GM12878 (cell line): ENCODE measurements at regions not wholly inside any gene's neighbourhood (a gene's known extent, or its start where the extent isn't known, plus 50 kb on each side); places are given as distances from the start of the nearest gene placed in this dataset.

ENCODE experiments used
- ATAC-seq: fragments of 200-7000 bp; cut with Tn5 transposase; 3 replicates; pipeline ENCODE4 v1.9.1; 2020; ENCODE audit warnings: mild to moderate bottlenecking, moderate library complexity
- BruUV-seq: library from RNA; stranded (reverse); fragments of 400-500 nt; replicated peaks from 2 replicates; lab custom pipeline; 2021; lab: Mats Ljungman, UMichigan
- CTCF ChIA-PET: fragments of 300-600 bp; sonication (Branson Sonifier 250); formaldehyde crosslinking; extraction: SDS; loops from one replicate; lab custom pipeline; 2021; ENCODE audit warnings: inconsistent platforms; lab: Yijun Ruan, JAX
- POLR2A ChIA-PET: fragments of 350-600 bp; formaldehyde crosslinking; extraction: SDS; loops from one replicate; lab custom pipeline; 2021; ENCODE audit warnings: inconsistent platforms; lab: Charles Lee
- RAD21 ChIA-PET: fragments of 300-600 bp; sonication (Branson Sonifier 250); formaldehyde crosslinking; loops from one replicate; lab custom pipeline; 2023; ENCODE audit warnings: antibody characterized with exemption; ENCODE audit not compliant: unreplicated experiment; lab: Charles Lee
- SMC1A ChIA-PET: fragments of 300-600 bp; sonication (Branson Sonifier 250); formaldehyde crosslinking; loops from one replicate; lab custom pipeline; 2023; ENCODE audit not compliant: unreplicated experiment, uncharacterized antibody; lab: Charles Lee
- DNase-seq: peaks from one replicate; pipeline ENCODE4 v3.0.0-alpha.2; 2011; ENCODE audit warnings: low read depth, low spot score
- FAIRE-seq: peaks from 3 replicates; lab custom pipeline; 2011; peaks lifted over from hg19 to GRCh38; lab: Jason Lieb, UNC
- H2AFZ ChIP-seq: 2 replicates; pipeline ENCODE4 v1.6.0; 2011; ENCODE audit warnings: low read depth, low read length, control low read depth; ENCODE audit not compliant: control insufficient read depth
- H3K27ac ChIP-seq: 2 replicates; pipeline ENCODE4 v1.5.1; 2011; ENCODE audit warnings: control low read depth; ENCODE audit not compliant: control insufficient read depth, insufficient read depth
- H3K27me3 ChIP-seq, 2 experiments: replicated peaks in 1 of 2; 2 replicates each; pipeline versions ENCODE4 v1.6.0 to v1.6.1; 2011; ENCODE audit warnings: low read length in 1 of 2; ENCODE audit not compliant: control insufficient read depth in 2 of 2, insufficient read depth in 2 of 2
- H3K36me3 ChIP-seq, 2 experiments: 2 replicates each; pipeline ENCODE4 v1.5.1; 2011; ENCODE audit warnings: low read length in 1 of 2; ENCODE audit not compliant: control insufficient read depth in 2 of 2, insufficient read depth in 2 of 2
- H3K4me1 ChIP-seq: 2 replicates; pipeline ENCODE4 v1.6.1; 2011; ENCODE audit warnings: mild to moderate bottlenecking, low read length, moderate library complexity, mixed read lengths; ENCODE audit not compliant: control insufficient read depth, insufficient read depth
- H3K4me2 ChIP-seq: 2 replicates; pipeline ENCODE4 v1.6.0; 2011; ENCODE audit warnings: control low read depth; ENCODE audit not compliant: control insufficient read depth, insufficient read depth
- H3K4me3 ChIP-seq: fragments of 200-600 bp; sonication (generic); 2 replicates; pipeline ENCODE4 v1.5.1; 2016
- H3K79me2 ChIP-seq: 2 replicates; pipeline ENCODE4 v1.6.0; 2011; ENCODE audit warnings: low read length; ENCODE audit not compliant: control insufficient read depth, insufficient read depth
- H3K9ac ChIP-seq: 2 replicates; pipeline ENCODE4 v1.8.0; 2011; ENCODE audit warnings: low read length, control low read depth, mixed read lengths; ENCODE audit not compliant: control insufficient read depth, insufficient read depth
- H3K9me3 ChIP-seq: replicated peaks from 3 replicates; pipeline ENCODE4 v1.5.1; 2011; ENCODE audit warnings: mild to moderate bottlenecking, low read length; ENCODE audit not compliant: control insufficient read depth, insufficient read depth
- H4K20me1 ChIP-seq: 2 replicates; pipeline ENCODE4 v1.6.0; 2011; ENCODE audit not compliant: control insufficient read depth, insufficient read depth
- HDAC6 ChIP-seq: fragments of 200-600 bp; sonication (generic); IDR thresholded peaks from one replicate; pipeline ENCODE4 v1.8.0; 2017; ENCODE audit warnings: antibody characterized with exemption; ENCODE audit not compliant: unreplicated experiment
- JUND ChIP-seq: IDR thresholded peaks from 2 replicates; pipeline ENCODE4 v1.6.1; 2012; ENCODE audit warnings: low read depth, mild to moderate bottlenecking, low read length, improper control_type of control experiment, moderate library complexity
- MTA2 ChIP-seq: fragments of 450-650 bp; IDR thresholded peaks from 2 replicates; pipeline ENCODE4 v1.6.1; 2016; ENCODE audit warnings: low read depth, mild to moderate bottlenecking, moderate library complexity
- NKRF ChIP-seq: fragments of 450-650 bp; conservative IDR thresholded peaks from 2 replicates; pipeline ENCODE4 v1.6.1; 2017; ENCODE audit warnings: mild to moderate bottlenecking, moderate library complexity
- NR2C2 ChIP-seq: IDR thresholded peaks from 2 replicates; pipeline ENCODE4 v1.6.1; 2011; ENCODE audit warnings: borderline replicate concordance, low read depth; ENCODE audit not compliant: control insufficient read depth, insufficient read length
- RAD21 ChIP-seq: IDR thresholded peaks from 2 replicates; pipeline ENCODE4 v1.6.1; 2011; ENCODE audit warnings: mild to moderate bottlenecking, low read depth, low read length, moderate library complexity; ENCODE audit not compliant: insufficient read depth
- SKIL ChIP-seq: fragments of 450-650 bp; IDR thresholded peaks from 2 replicates; pipeline ENCODE4 v1.6.1; 2017; ENCODE audit warnings: mild to moderate bottlenecking, low read depth, inconsistent platforms; ENCODE audit not compliant: poor library complexity, severe bottlenecking
- SPI1 ChIP-seq: IDR thresholded peaks from 2 replicates; pipeline ENCODE4 v1.6.1; 2011; ENCODE audit warnings: low read depth, mild to moderate bottlenecking, low read length, moderate library complexity, borderline replicate concordance; ENCODE audit not compliant: insufficient read depth
- STAT3 ChIP-seq: IDR thresholded peaks from 2 replicates; pipeline ENCODE4 v1.6.1; 2011; ENCODE audit warnings: low read depth, low read length, improper control_type of control experiment
- TARDBP ChIP-seq: IDR thresholded peaks from 2 replicates; pipeline ENCODE4 v1.6.1; 2016; ENCODE audit warnings: borderline replicate concordance
- ZNF24 ChIP-seq: fragments of 450-650 bp; IDR thresholded peaks from 2 replicates; pipeline ENCODE4 v1.6.1; 2017; ENCODE audit warnings: antibody characterized with exemption, mild to moderate bottlenecking
- ZSCAN29 ChIP-seq: fragments of 450-650 bp; IDR thresholded peaks from 2 replicates; pipeline ENCODE4 v1.6.1; 2017; ENCODE audit warnings: mild to moderate bottlenecking, moderate library complexity
- WGBS: methylation state at CpG from one replicate; pipeline ENCODE4 v1.1.6; 2016; ENCODE audit warnings: low lambda C conversion rate; ENCODE audit not compliant: insufficient replicate concordance, insufficient coverage; ENCODE audit errors: missing lambda C conversion rate; 5-methylcytosine and 5-hydroxymethylcytosine counted together
- in situ Hi-C: fragments of 300-500 bp; cut with MboI; formaldehyde crosslinking; loops from 9 replicates; pipeline ENCODE4 v1.14.3; 2018; ENCODE audit warnings: mixed read lengths
- intact Hi-C: fragments of 100-400 bp; cut with micrococcal nuclease; formaldehyde crosslinking; loops from one replicate; pipeline ENCODE4 v1.14.2; 2022; ENCODE audit not compliant: unreplicated experiment
- TF ChIP-seq, protein P1 (sequence below), 3 experiments: IDR thresholded peaks in 2 of 3; conservative IDR thresholded peaks in 1 of 3; 2 replicates each; pipeline ENCODE4 v1.5.1; 2011; ENCODE audit warnings: low read depth in 3 of 3, low read length in 3 of 3, mild to moderate bottlenecking in 3 of 3, control low read depth in 2 of 3, moderate library complexity in 2 of 3, inconsistent platforms in 1 of 3, mixed read lengths in 1 of 3; ENCODE audit not compliant: control insufficient read depth in 2 of 3, insufficient read depth in 1 of 3; ENCODE audit errors: extremely low read depth in 1 of 3

DNA sequence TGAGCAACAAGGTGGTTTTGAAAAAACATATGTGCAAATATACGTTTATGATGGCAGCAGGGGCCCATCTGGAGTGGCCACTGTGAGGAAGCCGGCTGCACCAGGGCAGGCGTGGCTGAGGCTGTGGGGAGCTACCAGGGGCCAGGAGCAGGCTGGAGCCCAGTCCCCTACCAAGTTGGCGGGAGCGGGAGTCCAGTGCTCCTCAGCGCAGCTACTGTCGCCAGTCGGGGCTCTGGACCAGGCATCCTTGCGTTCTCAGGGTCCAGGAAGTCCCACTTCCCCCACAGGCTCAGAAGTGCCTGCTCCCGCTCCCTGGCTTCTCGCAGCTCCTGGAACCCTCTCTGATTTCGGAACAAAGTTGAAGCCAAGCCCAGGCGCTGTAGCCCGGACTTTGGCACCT, 1377.5 kb upstream of the FLRT2 start:
- no peaks in the 10 kb centered on the region for H3K9me3 ChIP-seq
- POLR2A ChIA-PET, result no interaction called here
- TF ChIP-seq ZNF24, result no peak
- TF ChIP-seq ZSCAN29, result no peak
- no peak for TF ChIP-seq TARDBP
- TF ChIP-seq, all 136 proteins: peak for 0
- H3K4me3 ChIP-seq, result no peak overlapping the region
- in situ Hi-C loops (no loop called here), intact Hi-C loops (no loop called here)
- no peak for ATAC-seq
- H3K27ac ChIP-seq, result no peak overlapping the region
- FAIRE-seq, result no peak
- H3K9ac ChIP-seq, result no peak overlapping the region
- BruUV-seq, result no TSS peak
- no peak overlapping the region for H3K4me2 ChIP-seq
- no peaks in the 10 kb centered on the region for H3K79me2 ChIP-seq
- SMC1A ChIA-PET, result no interaction called here
- RAD21 ChIA-PET, result no interaction called here
- no peaks in the 10 kb centered on the region for H3K27me3 ChIP-seq
- H3K36me3 ChIP-seq, result no peaks in the 10 kb centered on the region
- WGBS, result 56% methylated on average over 12 of the region's 14 CpGs
- no peaks in the 10 kb centered on the region for H3K4me1 ChIP-seq
- no peaks in the 10 kb centered on the region for H4K20me1 ChIP-seq
- no peak for DNase-seq
- no peak overlapping the region for H2AFZ ChIP-seq
- CTCF ChIA-PET, result no interaction called here

GRCh38 chr14:84162633-84163032, 1367.3 kb upstream of the FLRT2 start:
- Histone ChIP-seq H3K4me3 (no peak overlapping the region), H4K20me1 (no peaks in the 10 kb centered on the region), H2AFZ (no peak overlapping the region), H3K9ac (no peak overlapping the region), H3K27ac (no peak overlapping the region), H3K36me3 (no peaks in the 10 kb centered on the region), H3K27me3 (no peaks in the 10 kb centered on the region), H3K4me1 (no peaks in the 10 kb centered on the region), H3K79me2 (no peaks in the 10 kb centered on the region), H3K9me3 (no peaks in the 10 kb centered on the region), H3K4me2 (no peak overlapping the region)
- ChIA-PET CTCF (no interaction called here), SMC1A (no interaction called here), RAD21 (no interaction called here), POLR2A (no interaction called here)
- ATAC-seq (no peak), DNase-seq (no peak), FAIRE-seq (no peak)
- in situ Hi-C loops (no loop called here), intact Hi-C loops (no loop called here)
- WGBS, result 13% methylated on average over 2 of the region's 2 CpGs
- BruUV-seq, result no TSS peak
- TF ChIP-seq MTA2, result no peak
- TF ChIP-seq HDAC6, result no peak
- TF ChIP-seq JUND, result no peak
- TF ChIP-seq STAT3, result no peak
- TF ChIP-seq NR2C2, result no peak
- TF ChIP-seq, protein P1, sequence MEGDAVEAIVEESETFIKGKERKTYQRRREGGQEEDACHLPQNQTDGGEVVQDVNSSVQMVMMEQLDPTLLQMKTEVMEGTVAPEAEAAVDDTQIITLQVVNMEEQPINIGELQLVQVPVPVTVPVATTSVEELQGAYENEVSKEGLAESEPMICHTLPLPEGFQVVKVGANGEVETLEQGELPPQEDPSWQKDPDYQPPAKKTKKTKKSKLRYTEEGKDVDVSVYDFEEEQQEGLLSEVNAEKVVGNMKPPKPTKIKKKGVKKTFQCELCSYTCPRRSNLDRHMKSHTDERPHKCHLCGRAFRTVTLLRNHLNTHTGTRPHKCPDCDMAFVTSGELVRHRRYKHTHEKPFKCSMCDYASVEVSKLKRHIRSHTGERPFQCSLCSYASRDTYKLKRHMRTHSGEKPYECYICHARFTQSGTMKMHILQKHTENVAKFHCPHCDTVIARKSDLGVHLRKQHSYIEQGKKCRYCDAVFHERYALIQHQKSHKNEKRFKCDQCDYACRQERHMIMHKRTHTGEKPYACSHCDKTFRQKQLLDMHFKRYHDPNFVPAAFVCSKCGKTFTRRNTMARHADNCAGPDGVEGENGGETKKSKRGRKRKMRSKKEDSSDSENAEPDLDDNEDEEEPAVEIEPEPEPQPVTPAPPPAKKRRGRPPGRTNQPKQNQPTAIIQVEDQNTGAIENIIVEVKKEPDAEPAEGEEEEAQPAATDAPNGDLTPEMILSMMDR (IDR thresholded peaks at IDR 0.05 in 2 of 3, conservative IDR thresholded peaks at IDR 0.05 in 1 of 3; ENCODE audit: control insufficient read depth in 2 of 3, extremely low read depth in 1 of 3, insufficient read depth in 1 of 3, low read depth in 3 of 3, low read length in 3 of 3), result no peak
- TF ChIP-seq SKIL, result no peak
- no peak for TF ChIP-seq SPI1
- no peak for TF ChIP-seq ZSCAN29
- TF ChIP-seq RAD21, result no peak
- no peak for TF ChIP-seq NKRF
